A549 (cell line): ENCODE measurements at regions not wholly inside any gene's neighbourhood (a gene's known extent, or its start where the extent isn't known, plus 50 kb on each side); places are given as distances from the start of the nearest gene placed in this dataset.

Source experiments
- ATAC-seq, 2 experiments: fragments of 200-7000 bp in 1 of 2; fragments of >200 bp in 1 of 2; cut with Nextera tagmentation in 1 of 2; cut with Tn5 transposase in 1 of 2; 3 replicates each; pipeline versions ENCODE4 v1.8.0 to v1.9.1; 2018 to 2020; ENCODE audit warnings: mild to moderate bottlenecking in 1 of 2, moderate library complexity in 1 of 2
- CTCF ChIA-PET: fragments of 300-600 bp; sonication (Branson Sonifier 250); formaldehyde crosslinking; extraction: SDS; loops from one replicate; lab custom pipeline; 2021; ENCODE audit warnings: antibody characterized with exemption, inconsistent platforms; lab: Yijun Ruan, JAX
- POLR2A ChIA-PET: fragments of 350-600 bp; formaldehyde crosslinking; extraction: SDS; loops from one replicate; lab custom pipeline; 2021; ENCODE audit warnings: antibody characterized with exemption, inconsistent platforms; lab: Yijun Ruan, JAX
- DNase-seq, 2 experiments: peaks; one replicate each; pipeline versions ENCODE4 v3.0.0 to v3.0.0-alpha.2; 2011 to 2016; ENCODE audit warnings: low read depth in 1 of 2, low spot score in 1 of 2
- FAIRE-seq: peaks from 2 replicates; lab custom pipeline; 2011; peaks lifted over from hg19 to GRCh38; lab: Jason Lieb, UNC
- H3K27ac ChIP-seq, 2 experiments: fragments of >200 bp; sonication (Bioruptor Twin); formaldehyde crosslinking; 3 replicates each; pipeline ENCODE4 v1.5.1; 2016 to 2017
- H3K4me1 ChIP-seq: fragments of >200 bp; sonication (Bioruptor Twin); formaldehyde crosslinking; 3 replicates; pipeline ENCODE4 v1.6.1; 2016
- H3K4me2 ChIP-seq: fragments of >200 bp; sonication (Bioruptor Twin); formaldehyde crosslinking; 3 replicates; pipeline ENCODE4 v1.6.1; 2016
- H3K4me3 ChIP-seq: fragments of >200 bp; sonication (Bioruptor Twin); formaldehyde crosslinking; 3 replicates; pipeline ENCODE4 v1.5.1; 2016
- H3K9me3 ChIP-seq: fragments of >200 bp; sonication (Bioruptor Twin); formaldehyde crosslinking; 3 replicates; pipeline ENCODE4 v1.6.1; 2016
- BHLHE40 ChIP-seq: IDR thresholded peaks from 2 replicates; pipeline ENCODE4 v1.6.1; 2012; ENCODE audit warnings: low read depth, low read length, inconsistent platforms
- CBX2 ChIP-seq: fragments of 200-600 bp; sonication (generic); IDR thresholded peaks from 2 replicates; pipeline ENCODE4 v1.6.1; 2016; ENCODE audit warnings: low read depth, mild to moderate bottlenecking, borderline replicate concordance
- CBX8 ChIP-seq: fragments of 200-600 bp; sonication (generic); IDR thresholded peaks from 2 replicates; pipeline ENCODE4 v1.6.1; 2016
- CEBPB ChIP-seq, 2 experiments: fragments of >200 bp in 1 of 2; sonication (Bioruptor Twin) in 1 of 2; formaldehyde crosslinking in 1 of 2; IDR thresholded peaks; 2 replicates each; pipeline ENCODE4 v1.6.1; 2012 to 2016
- CHD2 ChIP-seq: fragments of 150-350 bp; IDR thresholded peaks from 2 replicates; pipeline ENCODE4 v1.6.1; 2014; ENCODE audit warnings: low read length; ENCODE audit not compliant: partially characterized antibody
- CHD4 ChIP-seq: fragments of 200-600 bp; sonication (generic); IDR thresholded peaks from 2 replicates; pipeline ENCODE4 v1.6.1; 2016; ENCODE audit warnings: antibody characterized with exemption, mild to moderate bottlenecking, borderline replicate concordance
- EHMT2 ChIP-seq: fragments of 200-600 bp; sonication (generic); IDR thresholded peaks from 2 replicates; pipeline ENCODE4 v1.6.1; 2016; ENCODE audit warnings: antibody characterized with exemption, low read depth, mild to moderate bottlenecking, moderate library complexity
- HEYL ChIP-seq: fragments of 250-450 bp; sonication (Bioruptor Pico); IDR thresholded peaks from 2 replicates; pipeline ENCODE4 v1.8.0; 2021; ENCODE audit warnings: mild to moderate bottlenecking, moderate library complexity
- HOXA7 ChIP-seq: fragments of 250-450 bp; sonication (Bioruptor Pico); IDR thresholded peaks from 2 replicates; pipeline ENCODE4 v1.5.0; 2020; ENCODE audit warnings: mild to moderate bottlenecking, moderate library complexity
- HOXB13 ChIP-seq: fragments of 250-450 bp; sonication (Bioruptor Pico); IDR thresholded peaks from 2 replicates; pipeline ENCODE4 v1.5.0; 2020; ENCODE audit warnings: low read depth, mild to moderate bottlenecking, moderate library complexity
- HOXB5 ChIP-seq: fragments of 250-450 bp; sonication (Bioruptor Pico); IDR thresholded peaks from 2 replicates; pipeline ENCODE4 v1.5.0; 2020; ENCODE audit warnings: mild to moderate bottlenecking, moderate library complexity
- JUN ChIP-seq, 2 experiments: fragments of >200 bp; sonication (Bioruptor Twin); formaldehyde crosslinking; IDR thresholded peaks; 2 replicates in 1 of 2; 3 replicates in 1 of 2; pipeline ENCODE4 v1.6.1; 2016 to 2017
- KDM1A ChIP-seq: fragments of 200-600 bp; sonication (generic); IDR thresholded peaks from 2 replicates; pipeline ENCODE4 v1.6.1; 2016; ENCODE audit warnings: low read depth, mild to moderate bottlenecking
- KDM5A ChIP-seq: fragments of 200-600 bp; sonication (generic); IDR thresholded peaks from 2 replicates; pipeline ENCODE4 v1.6.1; 2016; ENCODE audit warnings: antibody characterized with exemption, mild to moderate bottlenecking
- MAZ ChIP-seq: fragments of 150-350 bp; IDR thresholded peaks from 2 replicates; pipeline ENCODE4 v1.6.1; 2014; ENCODE audit warnings: antibody characterized with exemption, low read depth, low read length, borderline replicate concordance
- MYC ChIP-seq: IDR thresholded peaks from 2 replicates; pipeline ENCODE4 v1.6.1; 2012; ENCODE audit warnings: mild to moderate bottlenecking, inconsistent platforms, low read length, improper control_type of control experiment, borderline replicate concordance
- NFE2L2 ChIP-seq: fragments of 150-350 bp; conservative IDR thresholded peaks from 2 replicates; pipeline ENCODE4 v1.6.1; 2014; ENCODE audit warnings: low read length
- NR3C1 ChIP-seq: fragments of >200 bp; sonication (Bioruptor Twin); formaldehyde crosslinking; IDR thresholded peaks from 3 replicates; pipeline ENCODE4 v1.6.1; 2017
- PHF8 ChIP-seq: fragments of 200-600 bp; sonication (generic); IDR thresholded peaks from 2 replicates; pipeline ENCODE4 v1.6.1; 2016; ENCODE audit warnings: low read depth, mild to moderate bottlenecking, antibody characterized with exemption, moderate library complexity, borderline replicate concordance
- POLR2A ChIP-seq: IDR thresholded peaks from 2 replicates; pipeline ENCODE4 v1.6.1; 2012; ENCODE audit warnings: mild to moderate bottlenecking, low read length
- POLR2AphosphoS2 ChIP-seq: conservative IDR thresholded peaks from 2 replicates; pipeline ENCODE4 v1.6.1; 2012; ENCODE audit warnings: low read length, improper control_type of control experiment, inconsistent platforms
- RCOR1 ChIP-seq: fragments of 150-350 bp; IDR thresholded peaks from 2 replicates; pipeline ENCODE4 v1.6.1; 2014; ENCODE audit warnings: antibody characterized with exemption, low read length, low read depth
- RFX5 ChIP-seq: fragments of 450-650 bp; IDR thresholded peaks from 2 replicates; pipeline ENCODE4 v1.7.1; 2014; ENCODE audit warnings: antibody characterized with exemption, mild to moderate bottlenecking, moderate library complexity
- SMC3 ChIP-seq: fragments of >200 bp; sonication (Bioruptor Twin); formaldehyde crosslinking; IDR thresholded peaks from 3 replicates; pipeline ENCODE4 v1.6.1; 2018; ENCODE audit warnings: inconsistent platforms
- SREBF2 ChIP-seq: fragments of 450-650 bp; IDR thresholded peaks from 2 replicates; pipeline ENCODE4 v1.6.1; 2014; ENCODE audit warnings: mild to moderate bottlenecking, moderate library complexity
- ZC3H11A ChIP-seq: fragments of 450-650 bp; IDR thresholded peaks from 2 replicates; pipeline ENCODE4 v1.6.1; 2014; ENCODE audit warnings: antibody characterized with exemption, mild to moderate bottlenecking
- ZFP36 ChIP-seq: fragments of 450-650 bp; IDR thresholded peaks from 2 replicates; pipeline ENCODE4 v1.6.1; 2014; ENCODE audit warnings: borderline replicate concordance; ENCODE audit not compliant: partially characterized antibody
- ZSCAN20 ChIP-seq: fragments of 250-450 bp; sonication (Bioruptor Pico); IDR thresholded peaks from 2 replicates; pipeline ENCODE4 v1.8.0; 2022; ENCODE audit warnings: mild to moderate bottlenecking, moderate library complexity
- WGBS: methylation state at CpG from one replicate; pipeline ENCODE4 v1.1.6; 2017; ENCODE audit errors: missing lambda C conversion rate; 5-methylcytosine and 5-hydroxymethylcytosine counted together
- TF ChIP-seq, protein P1 (sequence below): fragments of 450-650 bp; IDR thresholded peaks from 2 replicates; pipeline ENCODE4 v1.6.1; 2014; ENCODE audit warnings: antibody characterized with exemption
- TF ChIP-seq, protein P2 (sequence below): fragments of 150-350 bp; IDR thresholded peaks from 2 replicates; pipeline ENCODE4 v1.6.1; 2014; ENCODE audit warnings: low read depth, mild to moderate bottlenecking, low read length

DNA sequence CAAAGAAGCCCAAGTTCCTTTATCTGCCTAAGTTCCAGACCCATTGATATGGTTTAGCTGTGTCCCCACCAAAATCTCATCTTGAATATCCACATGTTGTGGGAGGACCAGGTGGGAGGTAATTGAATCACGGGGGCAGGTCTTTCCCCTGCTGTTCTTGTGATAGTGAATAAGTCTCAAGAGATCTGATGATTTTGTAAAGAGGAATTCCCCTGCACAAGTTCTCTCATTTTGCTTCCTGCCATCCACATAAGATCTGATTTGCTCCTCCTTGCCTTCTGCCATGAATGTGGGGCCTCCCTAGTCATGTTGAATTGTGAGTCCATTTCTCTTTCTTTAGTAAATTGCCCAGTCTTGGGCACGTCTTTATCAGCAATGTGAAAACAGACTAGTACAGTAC is 860.2 kb downstream of the FSTL5 start:
- DNase-seq (no peak), ATAC-seq (no peak), FAIRE-seq (no peak)
- Histone ChIP-seq H3K4me3 (no peak overlapping the region), H3K4me2 (no peak overlapping the region), H3K27ac (no peak overlapping the region), H3K9me3 (no peaks in the 10 kb centered on the region), H3K4me1 (no peaks in the 10 kb centered on the region)
- WGBS, result 36% methylated on average over 2 of the region's 2 CpGs
- ChIA-PET CTCF (no interaction called here), POLR2A (no interaction called here)
- TF ChIP-seq SMC3 (no peak), NFE2L2 (no peak), SREBF2 (no peak), CHD2 (no peak), CHD4 (no peak), NR3C1 (no peak), CBX2 (no peak), ZSCAN20 (no peak), PHF8 (no peak), POLR2AphosphoS2 (no peak), POLR2A (no peak), HOXB13 (no peak), HEYL (no peak), CEBPB (IDR thresholded peaks at IDR 0.05) (no peak), HOXA7 (no peak), RFX5 (no peak)
- TF ChIP-seq, protein P1, sequence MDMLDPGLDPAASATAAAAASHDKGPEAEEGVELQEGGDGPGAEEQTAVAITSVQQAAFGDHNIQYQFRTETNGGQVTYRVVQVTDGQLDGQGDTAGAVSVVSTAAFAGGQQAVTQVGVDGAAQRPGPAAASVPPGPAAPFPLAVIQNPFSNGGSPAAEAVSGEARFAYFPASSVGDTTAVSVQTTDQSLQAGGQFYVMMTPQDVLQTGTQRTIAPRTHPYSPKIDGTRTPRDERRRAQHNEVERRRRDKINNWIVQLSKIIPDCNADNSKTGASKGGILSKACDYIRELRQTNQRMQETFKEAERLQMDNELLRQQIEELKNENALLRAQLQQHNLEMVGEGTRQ, result no peak

DNA sequence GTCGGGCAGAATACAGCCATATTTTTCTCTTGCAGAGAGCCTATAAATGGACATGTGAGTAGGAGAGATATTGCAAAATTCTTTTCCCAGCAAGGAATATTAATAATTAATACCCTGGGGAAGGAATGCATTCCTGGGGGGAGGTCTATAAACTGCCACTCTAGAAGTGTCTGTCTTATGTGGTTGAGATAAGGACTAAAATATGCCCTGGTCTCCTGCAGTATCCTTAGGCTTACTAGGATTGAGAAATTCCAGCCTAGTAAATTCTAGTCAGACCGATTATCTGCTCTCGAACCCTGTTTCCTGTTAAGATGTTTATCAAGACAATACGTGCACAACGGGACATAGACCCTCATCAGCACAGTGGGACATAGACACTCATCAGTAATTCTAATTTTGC is 872.6 kb downstream of the FSTL5 start:
- Histone ChIP-seq H3K4me2 (no peak overlapping the region), H3K27ac (no peak overlapping the region), H3K4me3 (no peak overlapping the region), H3K9me3 (no peaks in the 10 kb centered on the region), H3K4me1 (no peaks in the 10 kb centered on the region)
- no peak for DNase-seq
- no peak for ATAC-seq
- CTCF ChIA-PET, result no interaction called here
- WGBS, result 32% methylated on average over 5 of the region's 5 CpGs
- FAIRE-seq, result no peak
- TF ChIP-seq CHD4 (no peak), RCOR1 (no peak)
- POLR2A ChIA-PET, result no interaction called here

DNA sequence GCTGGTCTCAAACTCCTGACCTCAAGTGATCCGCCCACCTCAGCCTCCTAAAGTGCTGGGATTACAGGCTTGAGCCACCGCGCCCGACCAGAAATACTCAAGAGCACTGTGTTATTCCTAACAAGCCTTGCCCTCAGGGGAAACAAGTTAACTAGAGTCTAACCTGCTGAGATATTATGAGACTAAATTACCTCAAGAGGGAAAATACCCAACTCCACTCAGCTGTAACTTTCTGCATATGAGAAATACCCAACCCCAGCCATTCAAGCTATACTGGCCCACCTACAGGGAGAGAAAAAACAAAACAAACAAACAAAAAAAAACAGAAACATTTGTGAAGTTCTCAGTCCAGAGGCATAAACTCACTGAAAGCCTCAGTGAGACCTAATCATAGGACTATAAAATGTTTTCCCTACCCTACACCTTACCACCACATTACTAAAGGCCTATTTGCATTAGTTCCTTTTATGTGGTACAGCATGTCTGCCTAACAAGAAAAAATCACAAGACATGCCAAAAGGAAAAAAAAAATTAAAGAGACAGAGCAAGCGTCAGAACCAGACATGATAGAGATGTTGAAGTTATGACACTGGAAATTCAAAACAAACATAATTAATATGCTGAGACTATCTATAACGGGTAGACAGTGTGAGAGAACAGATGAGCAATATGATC is 876.0 kb downstream of the FSTL5 start:
- DNase-seq (no peak), ATAC-seq (no peak), FAIRE-seq (no peak)
- Histone ChIP-seq H3K4me1 (no peaks in the 10 kb centered on the region), H3K4me3 (no peak overlapping the region), H3K9me3 (no peaks in the 10 kb centered on the region), H3K4me2 (no peak overlapping the region), H3K27ac (no peak overlapping the region)
- POLR2A ChIA-PET, result no interaction called here
- 75% methylated on average over 6 of the region's 6 CpGs for WGBS
- TF ChIP-seq BHLHE40, result no peak
- TF ChIP-seq ZSCAN20, result no peak
- TF ChIP-seq, protein P2, sequence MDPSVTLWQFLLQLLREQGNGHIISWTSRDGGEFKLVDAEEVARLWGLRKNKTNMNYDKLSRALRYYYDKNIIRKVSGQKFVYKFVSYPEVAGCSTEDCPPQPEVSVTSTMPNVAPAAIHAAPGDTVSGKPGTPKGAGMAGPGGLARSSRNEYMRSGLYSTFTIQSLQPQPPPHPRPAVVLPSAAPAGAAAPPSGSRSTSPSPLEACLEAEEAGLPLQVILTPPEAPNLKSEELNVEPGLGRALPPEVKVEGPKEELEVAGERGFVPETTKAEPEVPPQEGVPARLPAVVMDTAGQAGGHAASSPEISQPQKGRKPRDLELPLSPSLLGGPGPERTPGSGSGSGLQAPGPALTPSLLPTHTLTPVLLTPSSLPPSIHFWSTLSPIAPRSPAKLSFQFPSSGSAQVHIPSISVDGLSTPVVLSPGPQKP, result no peak
- TF ChIP-seq HOXB5, result no peak
- no peak for TF ChIP-seq ZC3H11A
- no peak for TF ChIP-seq CBX8
- TF ChIP-seq MYC, result no peak
- TF ChIP-seq RCOR1, result no peak
- no peak for TF ChIP-seq SMC3
- no peak for TF ChIP-seq POLR2AphosphoS2
- TF ChIP-seq KDM5A, result no peak
- TF ChIP-seq KDM1A, result no peak
- TF ChIP-seq EHMT2, result no peak
- TF ChIP-seq MAZ, result no peak
- TF ChIP-seq NFE2L2, result no peak
- TF ChIP-seq ZFP36, result no peak
- TF ChIP-seq JUN (IDR thresholded peaks at IDR 0.05), result no peak
- CTCF ChIA-PET, result no interaction called here
